ENCODE measurements at regions not wholly inside any gene's neighbourhood (a gene's known extent, or its start where the extent isn't known, plus 50 kb on each side); places are given as distances from the start of the nearest gene placed in this dataset.

GRCh38 chrY:11668221-11668620, 1032.8 kb upstream of the USP9Y start:
- TF ChIP-seq CTCF (conservative IDR thresholded peaks at IDR 0.05; ENCODE audit: low read depth, low read length) (no peak), RAD21 (IDR thresholded peaks at IDR 0.05; ENCODE audit: low read length) (no peak), USF2 (IDR thresholded peaks at IDR 0.05; ENCODE audit: low read depth, low read length) (no peak)
